ENCODE measurements at regions not wholly inside any gene's neighbourhood (a gene's known extent, or its start where the extent isn't known, plus 50 kb on each side); places are given as distances from the start of the nearest gene placed in this dataset.

DNA sequence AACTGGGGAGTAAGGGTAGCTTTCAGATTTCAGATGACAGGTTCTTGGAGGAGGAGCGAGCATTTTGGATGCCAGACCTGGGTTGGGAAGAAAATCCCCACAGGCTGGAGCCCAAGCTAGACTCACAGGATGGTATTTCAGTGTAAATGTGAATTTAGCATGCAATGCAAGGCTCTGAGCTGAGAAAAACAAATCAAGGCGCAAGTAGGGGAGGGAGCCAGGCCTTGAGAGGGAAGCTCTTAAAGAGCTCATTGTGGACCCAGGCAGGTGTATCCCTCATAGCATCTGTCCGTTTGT is 386.1 kb downstream of the MATN1 start:
- no peaks in the 10 kb centered on the region for H3K9me3 ChIP-seq
- DNase-seq = no peak
- H3K4me3 ChIP-seq = no peak overlapping the region
- H3K4me1 ChIP-seq = peaks cover 8 to 25% of the 10 kb centered on the region in 2 donors
- TF ChIP-seq POLR2A (IDR thresholded peaks at IDR 0.05) = no peak
- in situ Hi-C loops (cut with MboI; ENCODE audit: low sequenced_read_pairs in 4 of 4) (no loop called here), intact Hi-C loops (cut with DNase I; ENCODE audit: low total_unique reads) (loop anchor here (2.0 kb wide), 1 partner anchor 190 kb away; no protein-coding TSS in a partner anchor)
- peak overlapping the region; percentile 84 to 93 (median 86) for H3K27ac ChIP-seq
- no peaks in the 10 kb centered on the region for H3K36me3 ChIP-seq
- no peak for ATAC-seq
- peaks cover 0 to 3% (median 2%) of the 10 kb centered on the region in 3 donors for H3K27me3 ChIP-seq

DNA sequence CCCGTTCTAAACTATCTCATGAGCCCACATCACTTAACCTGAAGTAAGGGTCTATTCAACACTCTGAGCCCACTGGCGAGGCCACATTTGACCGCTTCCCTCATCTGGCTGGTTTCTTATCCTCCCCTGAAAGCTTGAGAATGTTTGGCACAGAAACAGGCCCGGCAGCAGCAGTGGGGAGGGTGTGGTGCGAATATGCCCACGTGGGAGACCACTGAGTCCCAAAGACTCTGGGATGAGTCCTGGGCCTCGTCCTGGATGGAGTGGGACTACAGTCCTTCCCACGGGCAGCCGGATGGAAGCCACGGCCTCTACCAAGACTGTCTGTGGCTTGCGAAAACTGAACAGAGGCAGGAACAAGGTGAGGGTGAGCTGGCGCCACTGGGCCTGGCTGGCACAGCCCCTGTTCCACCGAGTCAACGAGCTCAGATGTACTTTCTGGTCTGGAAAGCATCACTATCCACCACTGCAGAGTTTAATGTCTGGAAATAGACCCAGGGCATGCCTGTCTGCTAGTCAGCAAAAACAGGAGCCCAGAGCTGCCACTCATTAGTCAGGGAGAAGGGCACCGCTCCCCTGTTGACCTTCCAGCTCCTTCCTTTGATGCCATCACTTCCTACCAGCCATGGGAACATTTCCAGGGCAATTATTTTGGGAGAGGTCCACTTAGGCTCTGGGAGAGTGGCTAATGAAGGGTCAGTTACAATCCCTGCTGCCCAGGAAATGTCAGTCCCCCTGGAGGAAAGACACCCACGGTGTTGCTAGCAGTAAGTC is 386.6 kb downstream of the MATN1 start:
- Histone ChIP-seq H3K36me3 (no peaks in the 10 kb centered on the region), H3K4me1 (peaks cover 8 to 25% of the 10 kb centered on the region in 2 donors), H3K4me3 (no peak overlapping the region), H3K27ac (peak overlapping the region; percentile 84 to 93 (median 86)), H3K27me3 (no peaks in the 10 kb centered on the region), H3K9me3 (no peaks in the 10 kb centered on the region)
- intact Hi-C loops (cut with DNase I; ENCODE audit: low total_unique reads) (loop anchor here (2.0 kb wide), 1 partner anchor 190 kb away; no protein-coding TSS in a partner anchor), in situ Hi-C loops (cut with MboI; ENCODE audit: low sequenced_read_pairs in 4 of 4) (no loop called here)
- TF ChIP-seq, protein P1, sequence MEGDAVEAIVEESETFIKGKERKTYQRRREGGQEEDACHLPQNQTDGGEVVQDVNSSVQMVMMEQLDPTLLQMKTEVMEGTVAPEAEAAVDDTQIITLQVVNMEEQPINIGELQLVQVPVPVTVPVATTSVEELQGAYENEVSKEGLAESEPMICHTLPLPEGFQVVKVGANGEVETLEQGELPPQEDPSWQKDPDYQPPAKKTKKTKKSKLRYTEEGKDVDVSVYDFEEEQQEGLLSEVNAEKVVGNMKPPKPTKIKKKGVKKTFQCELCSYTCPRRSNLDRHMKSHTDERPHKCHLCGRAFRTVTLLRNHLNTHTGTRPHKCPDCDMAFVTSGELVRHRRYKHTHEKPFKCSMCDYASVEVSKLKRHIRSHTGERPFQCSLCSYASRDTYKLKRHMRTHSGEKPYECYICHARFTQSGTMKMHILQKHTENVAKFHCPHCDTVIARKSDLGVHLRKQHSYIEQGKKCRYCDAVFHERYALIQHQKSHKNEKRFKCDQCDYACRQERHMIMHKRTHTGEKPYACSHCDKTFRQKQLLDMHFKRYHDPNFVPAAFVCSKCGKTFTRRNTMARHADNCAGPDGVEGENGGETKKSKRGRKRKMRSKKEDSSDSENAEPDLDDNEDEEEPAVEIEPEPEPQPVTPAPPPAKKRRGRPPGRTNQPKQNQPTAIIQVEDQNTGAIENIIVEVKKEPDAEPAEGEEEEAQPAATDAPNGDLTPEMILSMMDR (IDR thresholded peaks at IDR 0.05 in 4 of 5, conservative IDR thresholded peaks at IDR 0.05 in 1 of 5) = no peak
- TF ChIP-seq POLR2A (IDR thresholded peaks at IDR 0.05) = no peak
- ATAC-seq (peak; percentile 78 to 82), DNase-seq (peak; percentile 44 to 86)

DNA sequence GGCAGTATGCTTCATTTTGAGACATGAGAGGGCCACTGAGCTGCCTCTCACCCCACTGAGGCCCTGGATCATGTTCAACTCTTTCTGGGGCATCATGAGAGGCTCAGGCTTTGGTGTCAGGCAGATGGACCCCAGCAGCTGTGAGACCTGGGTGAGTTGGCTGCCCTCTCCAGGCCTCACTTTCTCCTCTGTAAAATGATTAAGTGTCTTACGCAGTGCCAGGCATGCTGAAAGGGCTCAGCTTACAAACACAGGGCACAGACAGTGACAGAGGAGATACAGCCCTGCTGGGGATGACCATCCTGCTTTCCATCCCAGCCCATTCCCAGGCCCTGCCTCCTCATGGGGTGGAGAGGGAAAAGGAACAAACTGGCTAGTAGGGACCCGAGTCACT is 387.4 kb downstream of the MATN1 start:
- H3K27me3 ChIP-seq = no peaks in the 10 kb centered on the region
- peaks cover 8 to 25% of the 10 kb centered on the region in 2 donors for H3K4me1 ChIP-seq
- in situ Hi-C loops (cut with MboI; ENCODE audit: low sequenced_read_pairs in 4 of 4) (no loop called here), intact Hi-C loops (cut with DNase I; ENCODE audit: low total_unique reads) (loop anchor here (2.0 kb wide), 1 partner anchor 191 kb away; no protein-coding TSS in a partner anchor)
- H3K9me3 ChIP-seq = no peaks in the 10 kb centered on the region
- ATAC-seq = peak; percentile 83 to 84
- peak; percentile 51 to 89 for DNase-seq
- H3K27ac ChIP-seq = peak overlapping the region; percentile 84 to 93 (median 86)
- no peaks in the 10 kb centered on the region for H3K36me3 ChIP-seq
- TF ChIP-seq, protein P1 (IDR thresholded peaks at IDR 0.05 in 4 of 5, conservative IDR thresholded peaks at IDR 0.05 in 1 of 5) = no peak
- peak in 1 of 2 donors; percentile 13 for TF ChIP-seq POLR2A (IDR thresholded peaks at IDR 0.05)
- H3K4me3 ChIP-seq = no peak overlapping the region

DNA sequence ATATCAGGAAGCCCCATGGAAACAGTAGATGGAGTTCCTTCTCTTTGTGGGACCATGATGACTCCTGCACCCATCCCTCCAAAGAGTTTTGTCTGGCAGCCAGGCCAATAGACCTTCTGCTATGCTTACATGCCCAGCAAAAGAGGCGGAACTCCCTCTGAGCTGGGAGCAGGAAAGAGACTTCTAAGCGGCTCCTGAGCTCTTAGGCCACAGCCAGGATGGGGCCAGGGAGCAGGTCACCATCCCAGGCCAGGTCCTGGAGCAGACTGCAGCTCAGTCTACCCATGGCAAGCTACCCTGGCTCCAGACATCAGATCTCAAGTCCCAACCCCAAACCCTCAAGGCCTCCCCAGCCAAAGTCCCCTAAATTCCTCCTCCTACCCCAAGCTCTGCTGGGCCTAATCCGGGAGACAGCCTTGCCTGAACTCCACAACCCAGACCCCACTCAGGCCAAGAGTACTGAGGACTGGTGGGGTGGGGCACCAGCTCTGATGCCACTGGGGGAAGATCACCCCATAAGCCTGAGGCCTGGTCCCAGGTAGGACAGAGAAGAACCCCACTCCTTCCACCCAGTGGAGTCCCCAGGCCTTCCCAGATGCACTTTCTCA is 387.9 kb downstream of the MATN1 start:
- Histone ChIP-seq H3K9me3 (no peaks in the 10 kb centered on the region), H3K4me3 (no peak overlapping the region), H3K27me3 (no peaks in the 10 kb centered on the region), H3K4me1 (peaks cover 8 to 25% of the 10 kb centered on the region in 2 donors), H3K27ac (peak overlapping the region; percentile 84 to 93 (median 86)), H3K36me3 (no peaks in the 10 kb centered on the region)
- ATAC-seq (no peak), DNase-seq (no peak)
- in situ Hi-C loops (cut with MboI; ENCODE audit: low sequenced_read_pairs in 4 of 4) (no loop called here), intact Hi-C loops (cut with DNase I; ENCODE audit: low total_unique reads) (no loop called here)
- TF ChIP-seq, protein P1 (IDR thresholded peaks at IDR 0.05 in 4 of 5, conservative IDR thresholded peaks at IDR 0.05 in 1 of 5) = no peak
- TF ChIP-seq POLR2A (IDR thresholded peaks at IDR 0.05) = no peak

DNA sequence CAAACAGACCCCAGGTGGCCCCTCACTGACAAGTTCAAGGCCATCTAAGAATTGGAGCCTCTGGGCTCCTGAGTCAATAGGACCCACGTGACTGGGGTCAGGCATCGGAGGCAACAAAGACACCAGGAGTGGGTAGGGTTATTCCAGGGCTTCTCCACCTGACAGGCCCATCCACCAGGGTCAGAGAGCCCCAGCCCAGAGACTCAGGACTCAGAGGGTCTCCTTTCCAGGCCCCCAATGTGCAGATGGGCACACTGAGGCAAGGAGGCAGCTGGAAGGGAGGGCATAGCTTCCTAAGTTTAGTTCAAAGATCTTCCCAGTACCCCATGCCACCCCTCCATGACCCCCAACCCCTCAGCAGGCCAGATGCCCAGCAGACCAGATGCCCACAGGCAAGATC is 388.6 kb downstream of the MATN1 start:
- DNase-seq (no peak), ATAC-seq (no peak)
- intact Hi-C loops (cut with DNase I; ENCODE audit: low total_unique reads) = no loop called here
- H3K4me3 ChIP-seq = no peak overlapping the region
- H3K36me3 ChIP-seq = no peaks in the 10 kb centered on the region
- H3K4me1 ChIP-seq = peaks cover 8 to 25% of the 10 kb centered on the region in 2 donors
- no peak overlapping the region for H3K27ac ChIP-seq
- in situ Hi-C loops (cut with MboI; ENCODE audit: low sequenced_read_pairs in 4 of 4) = no loop called here
- H3K27me3 ChIP-seq = no peaks in the 10 kb centered on the region
- TF ChIP-seq, protein P1 (IDR thresholded peaks at IDR 0.05 in 4 of 5, conservative IDR thresholded peaks at IDR 0.05 in 1 of 5) = no peak
- TF ChIP-seq POLR2A (IDR thresholded peaks at IDR 0.05) = no peak
- no peaks in the 10 kb centered on the region for H3K9me3 ChIP-seq

Data from gastrocnemius medialis (tissue), 4 donors.